H1 (cell line): ENCODE measurements at regions not wholly inside any gene's neighbourhood (a gene's known extent, or its start where the extent isn't known, plus 50 kb on each side); places are given as distances from the start of the nearest gene placed in this dataset.

Experiments
- ASH2L ChIP-seq: fragments of 200-600, 300-600 bp; sonication (generic); IDR thresholded peaks from one replicate; pipeline ENCODE4 v1.7.1; 2017; ENCODE audit warnings: low read length
- BCL11A ChIP-seq, 2 experiments: IDR thresholded peaks; one replicate each; pipeline ENCODE4 v1.6.1; 2011; ENCODE audit warnings: low read depth in 2 of 2, low read length in 2 of 2, mild to moderate bottlenecking in 2 of 2
- CHD2 ChIP-seq: IDR thresholded peaks from 2 replicates; pipeline ENCODE4 v1.6.1; 2012; ENCODE audit warnings: low read length, improper control_type of control experiment
- KDM1A ChIP-seq: fragments of 200-600, 300-600 bp; sonication (generic); IDR thresholded peaks from 2 replicates; pipeline ENCODE4 v1.7.1; 2016; ENCODE audit warnings: mild to moderate bottlenecking, low read length, borderline replicate concordance
- KDM5A ChIP-seq: fragments of 200-600 bp; IDR thresholded peaks from 2 replicates; pipeline ENCODE4 v1.7.1; 2012; ENCODE audit warnings: mild to moderate bottlenecking, low read length, inconsistent platforms, mixed read lengths
- RXRA ChIP-seq: IDR thresholded peaks from 2 replicates; pipeline ENCODE4 v1.6.1; 2011; ENCODE audit warnings: low read depth, mild to moderate bottlenecking, low read length, moderate library complexity; ENCODE audit not compliant: insufficient read depth
- TBP ChIP-seq: IDR thresholded peaks from 2 replicates; pipeline ENCODE4 v1.6.1; 2011; ENCODE audit warnings: low read depth, low read length, improper control_type of control experiment
- TF ChIP-seq, protein P1 (sequence below), 3 experiments: IDR thresholded peaks; 1 replicate in 2 of 3; 2 replicates in 1 of 3; pipeline versions ENCODE4 v1.5.1 to v1.6.1; 2011; ENCODE audit warnings: low read length in 3 of 3, mild to moderate bottlenecking in 3 of 3, inconsistent platforms in 2 of 3, low read depth in 1 of 3, moderate library complexity in 1 of 3; ENCODE audit not compliant: insufficient read depth in 1 of 3; ENCODE audit errors: control extremely low read depth in 1 of 3
- TF ChIP-seq, protein P2 (sequence below): IDR thresholded peaks from 2 replicates; pipeline ENCODE4 v1.6.1; 2011; ENCODE audit warnings: low read depth, mild to moderate bottlenecking, low read length; ENCODE audit not compliant: insufficient read depth

DNA sequence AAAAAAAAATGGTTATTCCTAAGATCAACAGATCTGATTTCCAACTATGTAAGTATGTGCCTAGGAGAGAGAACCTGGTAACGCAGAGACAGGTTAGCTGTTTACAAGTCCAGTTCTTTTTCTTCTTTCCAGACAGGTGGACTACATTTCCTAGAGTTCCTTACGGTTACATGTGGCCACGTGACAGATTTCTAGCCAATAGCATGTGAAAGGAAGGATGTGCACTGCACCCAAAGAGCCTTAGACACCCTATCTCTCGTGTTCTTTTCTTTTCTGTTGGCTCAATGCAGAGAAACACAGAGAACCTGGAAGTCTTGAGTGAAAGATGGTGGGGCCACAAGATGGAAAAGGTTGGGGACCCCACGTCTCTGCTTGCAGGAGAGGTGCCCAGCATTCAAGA, 375.9 kb downstream of the TNS1 start (continued):
- TF ChIP-seq CHD2, result no peak
- TF ChIP-seq RXRA, result no peak
- TF ChIP-seq BCL11A (IDR thresholded peaks at IDR 0.05; ENCODE audit: low read depth in 2 of 2, low read length in 2 of 2), result no peak
- no peak for TF ChIP-seq KDM1A
- TF ChIP-seq, protein P1, sequence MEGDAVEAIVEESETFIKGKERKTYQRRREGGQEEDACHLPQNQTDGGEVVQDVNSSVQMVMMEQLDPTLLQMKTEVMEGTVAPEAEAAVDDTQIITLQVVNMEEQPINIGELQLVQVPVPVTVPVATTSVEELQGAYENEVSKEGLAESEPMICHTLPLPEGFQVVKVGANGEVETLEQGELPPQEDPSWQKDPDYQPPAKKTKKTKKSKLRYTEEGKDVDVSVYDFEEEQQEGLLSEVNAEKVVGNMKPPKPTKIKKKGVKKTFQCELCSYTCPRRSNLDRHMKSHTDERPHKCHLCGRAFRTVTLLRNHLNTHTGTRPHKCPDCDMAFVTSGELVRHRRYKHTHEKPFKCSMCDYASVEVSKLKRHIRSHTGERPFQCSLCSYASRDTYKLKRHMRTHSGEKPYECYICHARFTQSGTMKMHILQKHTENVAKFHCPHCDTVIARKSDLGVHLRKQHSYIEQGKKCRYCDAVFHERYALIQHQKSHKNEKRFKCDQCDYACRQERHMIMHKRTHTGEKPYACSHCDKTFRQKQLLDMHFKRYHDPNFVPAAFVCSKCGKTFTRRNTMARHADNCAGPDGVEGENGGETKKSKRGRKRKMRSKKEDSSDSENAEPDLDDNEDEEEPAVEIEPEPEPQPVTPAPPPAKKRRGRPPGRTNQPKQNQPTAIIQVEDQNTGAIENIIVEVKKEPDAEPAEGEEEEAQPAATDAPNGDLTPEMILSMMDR (IDR thresholded peaks at IDR 0.05; ENCODE audit: control extremely low read depth in 1 of 3, insufficient read depth in 1 of 3, low read depth in 1 of 3, low read length in 3 of 3), result no peak
- TF ChIP-seq, protein P2, sequence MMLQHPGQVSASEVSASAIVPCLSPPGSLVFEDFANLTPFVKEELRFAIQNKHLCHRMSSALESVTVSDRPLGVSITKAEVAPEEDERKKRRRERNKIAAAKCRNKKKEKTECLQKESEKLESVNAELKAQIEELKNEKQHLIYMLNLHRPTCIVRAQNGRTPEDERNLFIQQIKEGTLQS, result no peak
- no peak for TF ChIP-seq TBP
- no peak for TF ChIP-seq KDM5A
- TF ChIP-seq ASH2L, result no peak
